Esophagus muscularis mucosa (tissue), 4 donors: ENCODE measurements at regions not wholly inside any gene's neighbourhood (a gene's known extent, or its start where the extent isn't known, plus 50 kb on each side); places are given as distances from the start of the nearest gene placed in this dataset.
"Not testable (repeated sequence)": the region's sequence is repeated elsewhere in the genome, so short reads cannot be mapped to it uniquely, and the experiment has no call there.

Experiments used
- EP300 ChIP-seq: sonication (generic); formaldehyde crosslinking; IDR thresholded peaks from one replicate; pipeline ENCODE4 v1.6.1; 2017; ENCODE audit warnings: antibody characterized with exemption
- POLR2A ChIP-seq: fragments of 450-650 bp; IDR thresholded peaks from one replicate; pipeline ENCODE4 v1.6.1; 2017; ENCODE audit warnings: antibody characterized with exemption, moderate library complexity, mild to moderate bottlenecking, low read depth
- TF ChIP-seq, protein P1 (sequence below), 3 experiments: fragments of 200-600 bp in 2 of 3; fragments of 450-650 bp in 1 of 3; sonication (generic) in 2 of 3; IDR thresholded peaks; one replicate each; pipeline ENCODE4 v1.5.1; 2017 to 2019; ENCODE audit warnings: antibody characterized with exemption in 3 of 3, mild to moderate bottlenecking in 2 of 3, moderate library complexity in 1 of 3

DNA sequence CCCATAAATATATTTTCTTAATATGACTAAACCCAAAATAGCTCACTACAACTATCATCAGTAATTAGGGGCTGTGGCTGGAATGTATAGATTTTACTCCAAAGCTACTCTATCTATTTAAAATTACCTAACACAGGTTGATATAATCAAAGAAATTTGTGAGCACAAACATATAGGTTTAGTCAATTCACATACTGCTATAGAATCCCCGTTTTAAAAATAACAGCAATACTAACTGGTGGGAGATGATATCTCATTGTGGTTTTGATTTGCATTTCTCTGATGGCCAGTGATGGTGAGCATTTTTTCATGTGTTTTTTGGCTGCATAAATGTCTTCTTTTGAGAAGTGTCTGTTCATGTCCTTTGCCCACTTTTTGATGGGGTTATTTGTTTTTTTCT, 1434.9 kb upstream of the CELF2 start:
- TF ChIP-seq, protein P1, sequence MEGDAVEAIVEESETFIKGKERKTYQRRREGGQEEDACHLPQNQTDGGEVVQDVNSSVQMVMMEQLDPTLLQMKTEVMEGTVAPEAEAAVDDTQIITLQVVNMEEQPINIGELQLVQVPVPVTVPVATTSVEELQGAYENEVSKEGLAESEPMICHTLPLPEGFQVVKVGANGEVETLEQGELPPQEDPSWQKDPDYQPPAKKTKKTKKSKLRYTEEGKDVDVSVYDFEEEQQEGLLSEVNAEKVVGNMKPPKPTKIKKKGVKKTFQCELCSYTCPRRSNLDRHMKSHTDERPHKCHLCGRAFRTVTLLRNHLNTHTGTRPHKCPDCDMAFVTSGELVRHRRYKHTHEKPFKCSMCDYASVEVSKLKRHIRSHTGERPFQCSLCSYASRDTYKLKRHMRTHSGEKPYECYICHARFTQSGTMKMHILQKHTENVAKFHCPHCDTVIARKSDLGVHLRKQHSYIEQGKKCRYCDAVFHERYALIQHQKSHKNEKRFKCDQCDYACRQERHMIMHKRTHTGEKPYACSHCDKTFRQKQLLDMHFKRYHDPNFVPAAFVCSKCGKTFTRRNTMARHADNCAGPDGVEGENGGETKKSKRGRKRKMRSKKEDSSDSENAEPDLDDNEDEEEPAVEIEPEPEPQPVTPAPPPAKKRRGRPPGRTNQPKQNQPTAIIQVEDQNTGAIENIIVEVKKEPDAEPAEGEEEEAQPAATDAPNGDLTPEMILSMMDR (IDR thresholded peaks at IDR 0.05), result not testable (repeated sequence)
- not testable (repeated sequence) for TF ChIP-seq POLR2A, EP300
